ENCODE measurements at regions not wholly inside any gene's neighbourhood (a gene's known extent, or its start where the extent isn't known, plus 50 kb on each side); places are given as distances from the start of the nearest gene placed in this dataset.

GRCh38 chr7:142537760-142538159, 211.5 kb upstream of the PRSS1 start:
- no peak overlapping the region for H3K4me3 ChIP-seq (ENCODE audit: low read depth, low read length)
- no peak for TF ChIP-seq CTCF (IDR thresholded peaks at IDR 0.05; ENCODE audit: control insufficient read depth, extremely low read depth, insufficient read depth)
- DNase-seq (ENCODE audit: low read depth), result no peak

- H3K4me3 ChIP-seq (ENCODE audit: low read depth, low read length), result no peak overlapping the region
- peak; percentile 48 for DNase-seq (ENCODE audit: low read depth)
Measured at GRCh38 chr7:142535123-142535779, 214.0 kb upstream of the PRSS1 start.

GRCh38 chr7:142534726-142535122, 214.5 kb upstream of the PRSS1 start:
- TF ChIP-seq CTCF (IDR thresholded peaks at IDR 0.05; ENCODE audit: control insufficient read depth, extremely low read depth, insufficient read depth), result no peak
- no peak for DNase-seq (ENCODE audit: low read depth)
- H3K4me3 ChIP-seq (ENCODE audit: low read depth, low read length), result no peak overlapping the region

More at GRCh38 chr7:142535123-142535779, 214.0 kb upstream of the PRSS1 start:
- TF ChIP-seq CTCF (IDR thresholded peaks at IDR 0.05; ENCODE audit: control insufficient read depth, extremely low read depth, insufficient read depth), result peak; percentile 93

- no peak for TF ChIP-seq CTCF (IDR thresholded peaks at IDR 0.05; ENCODE audit: control insufficient read depth, extremely low read depth, insufficient read depth)
- H3K4me3 ChIP-seq (ENCODE audit: low read depth, low read length), result no peak overlapping the region
- no peak for DNase-seq (ENCODE audit: low read depth)
Measured at GRCh38 chr7:142533920-142534319, 215.4 kb upstream of the PRSS1 start.

GRCh38 chr7:142529591-142529990, 219.7 kb upstream of the PRSS1 start:
- no peak for TF ChIP-seq CTCF (IDR thresholded peaks at IDR 0.05; ENCODE audit: control insufficient read depth, extremely low read depth, insufficient read depth)
- DNase-seq (ENCODE audit: low read depth), result no peak
- H3K4me3 ChIP-seq (ENCODE audit: low read depth, low read length), result no peak overlapping the region

GRCh38 chr7:142528608-142529408, 220.5 kb upstream of the PRSS1 start:
- no peak for TF ChIP-seq CTCF (IDR thresholded peaks at IDR 0.05; ENCODE audit: control insufficient read depth, extremely low read depth, insufficient read depth)
- no peak overlapping the region for H3K4me3 ChIP-seq (ENCODE audit: low read depth, low read length)
- DNase-seq (ENCODE audit: low read depth), result no peak
